Renal cortex interstitium (tissue), 11 donors: ENCODE measurements at regions not wholly inside any gene's neighbourhood (a gene's known extent, or its start where the extent isn't known, plus 50 kb on each side); places are given as distances from the start of the nearest gene placed in this dataset.

ENCODE experiments used
- DNase-seq, 11 donors: peaks; one replicate each; pipeline ENCODE4 v3.0.0-alpha.2; 2013; ENCODE audit warnings: low read depth in 9 of 11, low spot score in 4 of 11; ENCODE audit errors: extremely low read depth in 1 of 11

- DNase-seq = no peak
These were observed 366.0 kb upstream of the USP15 start for GRCh38 chr12:61894168-61894567.

- DNase-seq = no peak
These were observed 363.8 kb upstream of the USP15 start for GRCh38 chr12:61896436-61896835.

GRCh38 chr12:61902403-61902802 is 357.8 kb upstream of the USP15 start:
- no peak for DNase-seq

GRCh38 chr12:61911113-61911512 is 349.1 kb upstream of the USP15 start:
- no peak for DNase-seq

DNA sequence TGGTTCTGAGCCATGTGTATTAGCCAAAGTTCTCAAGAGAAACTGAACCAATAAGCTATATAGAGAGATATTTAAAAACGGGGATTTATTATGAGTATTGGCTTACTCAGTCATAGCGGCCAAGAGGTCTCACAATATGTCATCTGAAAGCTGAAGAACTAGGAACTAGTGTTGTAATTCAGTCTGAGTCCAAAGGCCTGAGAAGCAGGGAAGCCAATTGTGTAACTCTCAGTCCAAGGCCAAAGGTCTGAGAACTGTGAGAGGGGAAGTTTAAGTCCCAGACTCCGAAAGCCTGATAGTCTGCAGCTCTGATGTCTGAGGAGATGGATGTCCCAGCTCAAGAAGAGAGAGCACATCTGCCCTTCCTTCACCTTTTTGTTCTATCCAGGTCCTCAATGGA is 344.8 kb upstream of the USP15 start:
- DNase-seq = no peak

GRCh38 chr12:61916831-61917230 is 343.4 kb upstream of the USP15 start:
- DNase-seq = no peak

DNA sequence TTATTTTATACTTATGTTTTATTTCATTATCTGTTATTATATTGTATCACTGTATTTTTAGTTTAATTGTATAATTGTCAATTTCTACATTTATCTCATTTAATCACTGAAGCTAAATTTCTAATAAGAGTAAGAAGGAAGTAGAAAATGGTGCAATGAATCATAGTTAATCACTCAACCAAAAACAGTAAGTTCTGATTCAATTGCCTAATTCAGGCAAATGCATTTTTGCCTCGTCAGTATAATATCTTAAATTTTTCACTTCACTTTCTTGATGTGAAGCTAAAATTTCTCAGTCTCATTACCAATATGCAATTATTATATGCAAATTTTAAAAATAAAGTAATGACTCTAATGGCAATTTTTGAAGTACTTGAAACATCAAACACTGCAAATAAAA is 340.5 kb upstream of the USP15 start:
- no peak for DNase-seq

DNA sequence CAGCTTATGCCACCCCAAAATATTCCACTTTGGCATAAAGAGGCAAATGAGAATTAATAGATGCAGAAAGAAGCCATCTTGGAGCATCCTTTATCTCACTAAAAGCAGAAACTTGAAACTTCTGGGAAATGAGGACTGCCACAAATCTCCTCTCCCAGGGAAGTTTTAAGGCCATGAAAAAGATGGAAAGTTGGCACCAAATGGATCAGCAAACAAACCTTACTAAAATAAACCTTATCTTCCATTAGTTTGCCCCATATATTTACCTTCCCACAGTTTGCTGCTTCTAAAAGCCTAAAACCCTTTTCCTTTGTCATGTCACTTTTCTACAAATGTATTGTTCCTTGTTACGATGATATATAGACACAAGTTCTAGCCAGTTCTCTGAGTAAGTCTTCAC is 340.0 kb upstream of the USP15 start:
- DNase-seq = no peak

GRCh38 chr12:61923152-61923551 is 337.1 kb upstream of the USP15 start:
- DNase-seq = no peak

GRCh38 chr12:61934564-61934963 is 325.6 kb upstream of the USP15 start:
- DNase-seq = no peak

DNA sequence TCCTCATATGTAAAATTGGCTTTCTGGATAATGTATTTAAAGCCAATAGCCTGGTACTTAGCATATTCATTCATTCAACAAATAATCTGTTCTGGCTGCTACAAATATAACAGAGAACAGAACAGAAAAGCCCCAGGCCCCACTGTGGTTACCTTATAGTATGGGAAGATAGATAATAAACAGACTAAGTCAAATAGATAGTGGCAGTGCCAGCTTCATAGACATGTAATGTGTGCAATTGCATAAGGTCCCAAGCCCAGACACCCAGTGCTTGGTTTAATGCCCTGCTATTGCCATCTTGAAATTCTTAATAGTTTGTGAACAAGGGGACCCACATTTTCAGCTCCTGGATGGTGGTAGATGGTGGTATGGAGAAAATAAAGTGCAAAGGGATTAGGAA is 320.2 kb upstream of the USP15 start:
- no peak for DNase-seq

GRCh38 chr12:61956545-61956944 is 303.7 kb upstream of the USP15 start:
- no peak for DNase-seq

- DNase-seq = no peak
These were observed 285.7 kb upstream of the USP15 start for GRCh38 chr12:61974461-61974860.

- no peak for DNase-seq
These were observed 274.4 kb upstream of the USP15 start for GRCh38 chr12:61985830-61986229.

DNA sequence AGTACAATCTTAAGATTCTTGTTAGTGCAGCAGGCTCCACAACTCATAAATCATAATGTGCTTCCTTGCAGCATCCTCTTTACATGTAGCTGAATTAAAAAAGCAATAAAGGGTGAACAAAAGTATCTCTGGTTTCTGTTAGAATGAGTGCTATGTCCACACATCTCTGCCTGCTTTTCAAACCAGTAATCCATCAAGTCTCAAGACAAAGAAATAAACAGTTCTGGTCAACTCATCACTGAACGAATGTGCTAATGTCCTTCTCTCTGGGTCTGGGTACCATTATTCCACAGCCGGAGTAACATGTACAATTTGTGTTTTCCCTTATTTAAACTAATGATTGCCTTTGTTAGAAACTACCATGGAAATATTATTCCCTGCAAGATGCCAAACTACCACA is 273.0 kb upstream of the USP15 start:
- DNase-seq = no peak

DNA sequence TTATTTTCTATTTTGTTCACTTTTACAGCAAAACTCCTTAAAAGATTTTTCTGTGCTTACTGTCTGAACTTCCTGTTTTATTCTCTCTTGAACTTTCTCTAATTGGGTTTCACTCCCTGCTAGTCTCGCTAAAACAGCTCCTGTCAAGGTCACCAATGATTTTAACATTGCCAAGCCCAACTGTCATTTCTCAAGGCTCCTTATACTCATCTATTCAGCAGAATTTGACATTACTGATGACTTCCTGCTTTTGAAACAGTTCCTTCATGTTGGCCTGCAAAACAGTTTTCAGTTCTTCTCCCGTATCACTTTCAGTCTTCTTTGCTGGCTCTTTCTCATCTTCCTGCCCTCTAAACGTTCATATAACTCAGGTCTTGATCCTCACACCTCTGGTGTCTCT is 268.5 kb upstream of the USP15 start:
- no peak for DNase-seq

DNA sequence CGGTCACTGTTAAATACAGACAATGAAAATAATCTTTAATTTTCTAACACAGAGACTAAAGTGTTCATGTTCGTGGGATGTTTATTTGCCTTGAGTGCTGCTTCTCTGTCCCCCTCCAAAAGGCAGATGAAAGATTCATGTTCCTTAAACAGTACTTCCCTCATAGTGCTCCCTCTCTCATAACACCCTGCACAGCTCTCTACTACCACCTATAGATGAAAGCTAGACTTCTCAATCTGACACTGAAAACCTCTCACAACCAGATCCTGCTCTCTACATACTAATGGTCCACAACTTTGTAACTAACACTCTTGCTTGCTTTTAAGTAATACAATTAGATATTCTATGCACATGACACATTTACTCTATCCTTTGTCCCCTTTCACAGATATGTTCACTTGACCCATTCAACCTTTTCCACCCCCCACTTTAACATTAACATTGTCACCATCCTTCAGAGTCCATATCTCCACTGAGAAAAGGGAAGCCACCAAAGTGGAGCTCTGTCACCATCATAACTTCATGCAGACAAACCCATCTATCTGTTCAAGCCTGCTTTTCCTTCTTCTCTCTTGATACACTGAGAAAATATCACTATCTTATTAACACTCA is 266.4 kb upstream of the USP15 start:
- peak in 6 of 11 donors; percentile 2 to 20 (median 6) for DNase-seq

GRCh38 chr12:61996717-61997116 is 263.5 kb upstream of the USP15 start:
- DNase-seq = no peak

DNA sequence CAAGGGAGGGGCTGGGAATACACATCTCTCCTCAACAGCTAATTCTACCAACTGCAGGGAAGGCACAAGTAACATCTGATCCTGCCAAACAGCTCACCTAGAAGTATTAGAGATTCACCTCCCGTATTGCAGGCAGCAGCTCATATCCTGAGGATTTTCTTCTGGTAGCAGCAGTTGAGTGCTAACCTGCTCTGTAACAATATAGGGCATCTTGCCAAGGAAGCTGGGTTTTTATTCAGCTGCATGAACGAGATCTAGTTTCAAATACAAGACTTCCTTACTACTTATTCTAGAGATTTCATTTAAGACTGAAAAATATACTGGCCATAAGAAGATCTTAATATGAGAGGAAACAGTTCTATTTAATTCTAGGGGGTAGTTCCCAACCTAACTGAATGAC is 261.4 kb upstream of the USP15 start:
- no peak for DNase-seq

GRCh38 chr12:61999311-61999710 is 260.9 kb upstream of the USP15 start:
- DNase-seq = no peak

- DNase-seq = no peak
These were observed 258.8 kb upstream of the USP15 start for GRCh38 chr12:62001424-62001823.

DNA sequence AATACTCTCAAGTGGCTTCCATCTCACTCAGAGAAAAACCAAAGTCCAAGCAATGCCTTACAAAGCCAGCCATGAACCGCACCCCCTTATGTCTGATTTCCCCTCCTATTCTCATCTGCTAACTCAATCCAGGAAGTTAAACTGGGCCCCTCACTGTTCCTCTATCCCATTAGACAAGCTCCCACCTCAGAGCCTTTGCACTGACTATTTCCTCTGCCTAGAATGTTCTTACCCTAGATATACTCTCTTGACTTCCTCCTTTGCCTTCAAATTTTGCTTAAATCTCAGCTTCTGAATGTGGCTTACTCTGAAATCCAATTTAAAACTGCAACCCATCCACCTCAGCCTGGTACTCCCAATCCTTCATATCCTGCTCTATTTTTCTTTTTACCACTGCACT is 257.0 kb upstream of the USP15 start:
- no peak for DNase-seq
